T-helper 1 cell treated with Interleukin-12 subunit alpha and Interleukin-12 subunit beta and Interleukin-4 antibody, amounts not matched to agents 30 μg/mL and 1 μg/mL, for 36 hours (primary cell): ENCODE measurements at regions not wholly inside any gene's neighbourhood (a gene's known extent, or its start where the extent isn't known, plus 50 kb on each side); places are given as distances from the start of the nearest gene placed in this dataset.
"Not testable (repeated sequence)": the region's sequence is repeated elsewhere in the genome, so short reads cannot be mapped to it uniquely, and the experiment has no call there.

ENCODE experiments used
- H3K27ac Mint-ChIP-seq: one replicate; pipeline ENCODE4 v1.8.0; 2021; ENCODE audit warnings: mild to moderate bottlenecking, mixed read lengths
- H3K27me3 Mint-ChIP-seq: one replicate; pipeline ENCODE4 v1.8.0; 2021; ENCODE audit warnings: low read depth, mixed read lengths
- H3K36me3 Mint-ChIP-seq: one replicate; pipeline ENCODE4 v1.8.0; 2021; ENCODE audit warnings: low read depth, mixed read lengths
- H3K4me1 Mint-ChIP-seq: one replicate; pipeline ENCODE4 v1.8.0; 2021; ENCODE audit warnings: low read depth, mixed read lengths
- H3K4me3 Mint-ChIP-seq: one replicate; pipeline ENCODE4 v1.8.0; 2021; ENCODE audit warnings: mild to moderate bottlenecking, moderate library complexity, mixed read lengths
- H3K9me3 Mint-ChIP-seq: one replicate; pipeline ENCODE4 v1.8.0; 2021; ENCODE audit warnings: mixed read lengths

DNA sequence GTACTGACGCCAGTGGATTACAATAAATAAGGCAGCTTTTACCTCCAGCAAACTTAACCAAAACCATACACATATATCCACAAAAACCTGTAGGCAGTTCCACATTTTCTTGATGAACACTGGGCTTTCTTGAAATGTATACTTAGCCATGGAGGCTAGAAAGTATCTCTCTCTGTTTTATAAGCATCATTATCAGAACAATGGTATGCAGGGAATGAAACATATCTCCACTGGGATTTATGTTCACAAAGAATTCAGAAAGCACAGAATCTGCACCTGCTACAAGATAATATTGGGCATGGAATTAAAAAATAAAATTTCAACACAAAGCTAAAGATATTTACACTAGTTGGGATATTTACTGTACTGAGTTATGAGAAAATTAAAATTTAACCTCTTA lies 126.1 kb upstream of the RASA1 start:
- Mint-ChIP-seq H3K4me3 (no peak overlapping the region), H3K27ac (no peak overlapping the region), H3K4me1 (peaks cover 3% of the 10 kb centered on the region), H3K27me3 (peaks cover 10% of the 10 kb centered on the region), H3K9me3 (peaks cover 3% of the 10 kb centered on the region), H3K36me3 (peaks cover 2% of the 10 kb centered on the region)

DNA sequence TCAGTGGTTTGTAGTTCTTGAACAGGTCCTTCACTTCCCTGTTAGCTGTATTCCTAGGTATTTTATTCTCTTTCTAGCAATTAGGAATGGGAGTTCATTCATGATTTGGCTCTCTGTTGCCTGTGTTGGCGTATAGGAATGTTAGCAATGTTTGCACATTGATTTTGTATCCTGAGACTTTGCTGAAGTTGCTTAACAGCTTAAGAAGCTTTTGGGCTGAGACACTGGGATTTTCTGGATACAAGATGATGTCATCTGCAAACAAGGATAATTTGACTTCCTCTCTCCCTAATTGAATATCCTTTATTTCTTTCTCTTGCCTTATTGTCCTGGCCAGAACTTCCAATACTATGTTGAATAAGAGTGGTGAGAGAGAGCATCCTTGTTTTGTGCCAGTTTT lies 121.8 kb upstream of the RASA1 start:
- H3K4me1 Mint-ChIP-seq, H3K27ac Mint-ChIP-seq, H3K27me3 Mint-ChIP-seq, H3K36me3 Mint-ChIP-seq, H3K9me3 Mint-ChIP-seq, H3K4me3 Mint-ChIP-seq: not testable (repeated sequence)

DNA sequence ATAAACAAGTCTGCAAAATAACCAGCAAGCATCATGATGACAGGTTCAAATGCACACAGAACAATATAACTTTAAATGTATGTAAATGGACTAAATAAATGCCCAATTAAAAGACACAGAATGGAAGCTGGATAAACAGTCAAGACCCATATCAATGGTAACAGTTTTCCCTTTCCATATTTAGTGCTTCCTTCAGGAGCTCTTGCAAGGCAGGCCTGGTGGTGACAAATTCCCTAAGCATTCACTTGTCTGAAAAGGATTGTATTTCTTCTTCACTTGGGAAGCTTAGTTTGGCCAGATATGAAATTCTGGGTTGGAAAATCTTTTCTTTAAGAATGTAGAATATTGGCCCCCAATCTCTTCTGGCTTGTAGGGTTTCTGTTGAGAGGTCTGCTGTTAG lies 120.2 kb upstream of the RASA1 start:
- Mint-ChIP-seq H3K36me3 (no peaks in the 10 kb centered on the region), H3K27me3 (peaks cover 3% of the 10 kb centered on the region), H3K4me1 (peaks cover 8% of the 10 kb centered on the region), H3K4me3 (no peak overlapping the region), H3K27ac (no peak overlapping the region), H3K9me3 (peaks cover 3% of the 10 kb centered on the region)

DNA sequence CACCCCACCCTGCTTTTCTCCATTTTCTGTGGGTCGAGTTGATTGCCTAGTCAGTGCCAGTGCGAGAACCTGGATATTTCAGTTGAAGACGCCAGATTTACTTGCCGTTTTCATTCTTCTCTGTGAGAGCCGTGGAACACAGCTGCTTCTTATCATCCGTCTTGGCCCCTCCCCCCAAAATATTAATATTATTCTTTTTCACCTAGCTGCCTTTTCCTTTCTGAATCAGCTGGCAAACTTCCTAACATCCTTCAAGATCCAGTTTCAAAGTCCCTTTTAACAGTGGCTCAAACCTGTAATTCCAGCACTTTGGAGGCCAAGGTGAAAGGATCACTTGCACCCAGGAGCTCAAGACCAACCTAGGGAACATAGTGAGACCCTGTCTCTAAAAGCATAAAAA lies 117.1 kb upstream of the RASA1 start:
- Mint-ChIP-seq H3K9me3 (no peaks in the 10 kb centered on the region), H3K36me3 (no peaks in the 10 kb centered on the region), H3K4me3 (no peak overlapping the region), H3K27me3 (no peaks in the 10 kb centered on the region), H3K4me1 (peaks cover 16% of the 10 kb centered on the region), H3K27ac (no peak overlapping the region)

DNA sequence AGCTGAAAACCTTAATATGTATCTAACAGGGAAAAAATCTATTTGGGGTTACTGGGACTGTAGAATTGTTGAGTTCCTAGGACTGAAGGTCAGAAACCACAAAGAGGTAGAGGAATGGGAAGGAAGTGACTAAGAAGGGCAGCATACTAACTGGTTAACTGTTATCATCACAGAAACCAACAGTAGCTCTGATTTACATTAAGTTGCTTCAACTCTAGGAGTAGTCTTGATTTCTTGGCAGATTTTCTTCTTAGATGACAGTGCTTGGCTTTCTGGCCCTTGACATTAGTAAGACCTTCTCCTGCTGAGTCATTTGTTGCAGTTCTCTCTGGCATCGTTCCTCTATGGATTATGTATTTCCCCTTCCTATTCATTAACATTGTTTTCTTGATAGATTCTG lies 116.1 kb upstream of the RASA1 start:
- Mint-ChIP-seq H3K4me1 (peaks cover 16% of the 10 kb centered on the region), H3K27ac (no peak overlapping the region), H3K4me3 (no peak overlapping the region), H3K36me3 (no peaks in the 10 kb centered on the region), H3K9me3 (no peaks in the 10 kb centered on the region), H3K27me3 (no peaks in the 10 kb centered on the region)

DNA sequence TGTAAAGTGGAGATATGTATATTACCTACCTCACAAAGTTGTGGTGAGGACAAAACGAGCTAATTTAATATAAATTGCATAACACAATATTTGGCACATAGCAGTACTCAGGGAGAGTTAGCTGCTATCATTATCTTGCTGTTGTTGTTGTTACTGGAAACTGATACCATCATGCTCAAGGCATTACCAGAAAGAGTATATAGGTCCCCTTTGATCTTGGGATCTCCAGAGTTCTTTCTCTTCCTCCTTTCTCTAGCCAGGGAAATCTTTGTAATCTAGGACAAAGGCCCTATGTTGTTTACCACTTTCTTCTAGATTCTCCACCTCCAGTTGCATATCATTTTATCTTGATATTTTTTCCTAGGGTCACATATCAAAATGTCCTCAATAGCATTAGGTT lies 114.8 kb upstream of the RASA1 start:
- H3K9me3 Mint-ChIP-seq: no peaks in the 10 kb centered on the region
- H3K27me3 Mint-ChIP-seq: no peaks in the 10 kb centered on the region
- no peak overlapping the region for H3K4me3 Mint-ChIP-seq
- H3K36me3 Mint-ChIP-seq: no peaks in the 10 kb centered on the region
- H3K27ac Mint-ChIP-seq: no peak overlapping the region
- peaks cover 16% of the 10 kb centered on the region for H3K4me1 Mint-ChIP-seq

DNA sequence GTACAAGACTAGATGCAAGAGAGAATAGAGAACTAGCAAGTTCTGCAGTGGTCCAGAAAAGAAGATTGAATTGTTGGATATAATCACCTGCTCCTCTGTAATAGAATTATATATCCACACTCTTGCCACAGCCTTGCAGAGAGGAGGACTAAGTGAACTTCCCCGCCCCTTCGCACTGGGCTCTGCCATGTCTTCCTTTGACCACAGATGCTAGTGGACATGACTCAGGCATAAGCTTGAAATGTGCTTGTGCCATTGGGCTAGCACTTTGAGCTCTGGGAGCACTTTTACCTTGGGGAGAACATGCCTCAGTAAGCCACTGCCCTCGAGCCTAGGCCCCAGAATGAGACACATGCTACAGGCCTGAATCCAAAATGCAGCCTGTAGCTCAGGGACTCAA lies 113.5 kb upstream of the RASA1 start:
- H3K36me3 Mint-ChIP-seq: no peaks in the 10 kb centered on the region
- H3K4me1 Mint-ChIP-seq: peaks cover 16% of the 10 kb centered on the region
- H3K27ac Mint-ChIP-seq: no peak overlapping the region
- no peaks in the 10 kb centered on the region for H3K9me3 Mint-ChIP-seq
- H3K4me3 Mint-ChIP-seq: no peak overlapping the region
- no peaks in the 10 kb centered on the region for H3K27me3 Mint-ChIP-seq

DNA sequence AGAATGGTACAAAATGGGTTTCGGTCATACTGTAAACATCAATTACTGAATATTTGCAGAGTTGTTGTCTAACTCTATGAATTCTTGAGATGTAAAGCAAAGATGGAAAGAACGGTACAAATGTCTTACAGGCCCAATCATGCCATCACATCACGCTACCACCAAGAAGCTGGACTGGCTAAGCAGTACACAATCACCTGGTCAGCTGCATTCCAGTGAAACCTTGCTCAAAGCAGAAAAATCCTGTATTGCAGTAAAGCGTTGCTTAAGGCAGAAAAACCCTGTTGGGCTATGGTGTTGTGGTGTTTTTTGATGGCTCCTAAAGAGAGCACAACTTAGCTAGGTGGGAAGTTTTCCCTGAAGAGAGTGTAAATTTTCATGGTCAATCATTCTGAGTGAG lies 112.6 kb upstream of the RASA1 start:
- H3K9me3 Mint-ChIP-seq: no peaks in the 10 kb centered on the region
- peaks cover 16% of the 10 kb centered on the region for H3K4me1 Mint-ChIP-seq
- no peaks in the 10 kb centered on the region for H3K27me3 Mint-ChIP-seq
- no peak overlapping the region for H3K4me3 Mint-ChIP-seq
- H3K36me3 Mint-ChIP-seq: no peaks in the 10 kb centered on the region
- H3K27ac Mint-ChIP-seq: no peak overlapping the region

DNA sequence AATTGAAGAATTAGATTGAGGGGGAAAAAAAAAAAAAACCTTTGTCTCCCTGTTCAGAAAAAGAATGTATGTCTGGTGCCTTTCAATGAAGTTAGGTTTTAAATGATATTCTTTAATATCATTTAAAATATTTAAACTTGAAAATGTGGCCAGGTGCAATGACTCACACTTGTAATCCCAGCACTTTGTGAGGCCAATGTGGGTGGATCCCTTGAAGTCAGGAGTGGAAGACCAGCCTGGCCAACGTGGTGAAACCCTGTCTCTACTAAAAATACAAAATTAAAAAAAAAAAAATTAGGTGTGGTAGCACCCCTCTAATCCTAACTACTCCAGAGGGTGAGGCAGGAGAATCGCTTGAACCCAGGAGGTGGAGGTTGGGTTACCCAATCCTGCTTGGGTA lies 111.1 kb upstream of the RASA1 start:
- no peaks in the 10 kb centered on the region for H3K9me3 Mint-ChIP-seq
- H3K36me3 Mint-ChIP-seq: no peaks in the 10 kb centered on the region

DNA sequence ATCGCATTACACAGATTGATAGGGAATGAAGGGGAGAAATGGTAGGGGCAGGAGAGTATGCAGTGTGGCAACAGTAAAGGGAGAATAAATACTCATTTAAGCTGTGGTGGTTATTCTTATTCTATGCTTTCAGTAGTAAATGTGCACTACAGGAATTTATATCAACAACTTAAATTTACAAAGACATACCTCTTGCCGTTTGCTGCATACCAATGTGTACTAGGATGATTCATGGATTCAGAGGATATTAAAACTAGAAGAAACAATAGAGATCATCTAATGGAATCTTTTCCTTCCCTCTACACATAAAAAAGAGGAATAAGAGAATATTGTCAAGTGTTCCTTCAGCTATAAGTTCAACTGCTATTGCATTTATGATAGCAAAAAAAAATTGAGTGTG lies 103.3 kb upstream of the RASA1 start:
- no peaks in the 10 kb centered on the region for H3K36me3 Mint-ChIP-seq
- H3K27me3 Mint-ChIP-seq: peaks cover 8% of the 10 kb centered on the region
- H3K4me3 Mint-ChIP-seq: no peak overlapping the region
- no peaks in the 10 kb centered on the region for H3K9me3 Mint-ChIP-seq
- H3K27ac Mint-ChIP-seq: no peak overlapping the region
- no peaks in the 10 kb centered on the region for H3K4me1 Mint-ChIP-seq

More for the DNA sequence above, 111.1 kb upstream of the RASA1 start:
- no peaks in the 10 kb centered on the region for H3K27me3 Mint-ChIP-seq
- peaks cover 11% of the 10 kb centered on the region for H3K4me1 Mint-ChIP-seq
- H3K4me3 Mint-ChIP-seq: no peak overlapping the region
- H3K27ac Mint-ChIP-seq: no peak overlapping the region

DNA sequence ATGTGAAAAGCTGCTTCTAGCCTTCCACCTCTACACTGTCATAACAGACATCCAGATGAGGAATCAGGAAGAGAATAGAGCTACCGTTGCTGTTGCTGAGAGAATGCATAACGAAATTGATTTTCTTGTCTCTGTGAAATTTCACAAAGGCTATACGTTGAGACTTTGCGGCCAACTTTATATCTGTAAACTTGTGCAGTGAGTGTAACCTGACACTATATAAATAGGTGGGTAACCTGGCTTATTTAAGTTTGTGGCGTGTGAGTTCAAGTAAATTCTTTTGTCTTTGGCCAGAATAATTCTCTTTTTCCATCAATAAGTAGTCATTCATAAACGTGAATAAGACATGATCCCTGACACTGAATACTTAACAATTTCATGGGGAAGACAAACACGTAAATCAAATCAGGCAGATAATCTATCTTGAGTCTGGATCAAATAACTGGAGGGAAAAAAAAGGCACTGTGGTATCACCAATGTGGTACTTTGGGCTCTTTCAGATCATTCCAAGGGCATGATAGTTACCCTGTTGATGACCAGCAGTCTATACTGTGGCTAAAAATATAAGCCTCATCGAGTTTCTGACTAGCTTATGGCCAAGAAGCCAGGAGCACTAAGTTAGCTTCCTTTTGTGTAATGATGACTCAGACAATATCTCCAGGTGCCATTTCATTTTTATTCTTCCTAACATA lies 98.2 kb upstream of the RASA1 start:
- Mint-ChIP-seq H3K27ac (no peak overlapping the region), H3K27me3 (peaks cover 4% of the 10 kb centered on the region)

DNA sequence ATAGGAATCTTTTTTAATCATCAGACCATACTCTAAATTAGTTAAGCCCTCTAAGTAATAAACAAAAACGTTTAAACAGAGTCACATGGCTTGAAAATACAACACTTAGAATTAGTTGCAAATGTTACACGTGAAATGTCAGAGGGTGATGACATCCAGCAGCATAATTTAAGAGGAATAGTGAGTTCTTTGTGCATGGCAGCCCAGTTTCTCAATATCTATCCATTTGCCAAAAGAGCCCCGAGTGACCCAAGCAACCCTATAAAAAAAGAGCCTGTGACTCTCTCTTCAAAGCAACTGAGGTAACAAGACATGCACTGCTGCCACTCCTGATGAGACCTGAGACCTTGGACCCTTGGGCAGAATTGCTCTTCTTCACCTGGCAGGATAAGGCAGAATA lies 96.9 kb upstream of the RASA1 start:
- Mint-ChIP-seq H3K4me1 (no peaks in the 10 kb centered on the region), H3K27ac (no peak overlapping the region), H3K9me3 (no peaks in the 10 kb centered on the region), H3K4me3 (no peak overlapping the region), H3K36me3 (no peaks in the 10 kb centered on the region), H3K27me3 (peaks cover 4% of the 10 kb centered on the region)

More for the DNA sequence above, 98.2 kb upstream of the RASA1 start:
- no peaks in the 10 kb centered on the region for H3K9me3 Mint-ChIP-seq
- H3K4me1 Mint-ChIP-seq: no peaks in the 10 kb centered on the region
- no peak overlapping the region for H3K4me3 Mint-ChIP-seq
- no peaks in the 10 kb centered on the region for H3K36me3 Mint-ChIP-seq

DNA sequence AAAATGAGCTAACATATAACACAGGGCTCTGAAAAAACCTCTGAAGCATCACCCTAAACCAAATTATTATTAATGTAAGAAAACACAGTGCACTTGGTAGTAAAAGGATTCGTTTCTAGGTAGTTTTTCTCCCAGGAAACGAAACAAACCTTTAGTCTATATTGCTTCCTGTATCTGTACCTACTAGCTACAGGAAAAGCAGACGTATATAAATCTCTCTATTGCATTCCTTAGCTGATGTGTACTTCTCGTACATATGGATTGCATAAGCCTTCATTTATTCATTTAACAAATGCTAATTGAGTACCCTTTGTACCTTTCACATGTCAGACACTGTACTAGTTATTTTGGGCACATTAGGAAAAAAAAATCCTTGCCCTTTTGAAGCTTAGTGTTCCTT lies 85.0 kb upstream of the RASA1 start:
- Mint-ChIP-seq H3K4me3 (no peak overlapping the region), H3K27ac (no peak overlapping the region), H3K36me3 (no peaks in the 10 kb centered on the region), H3K27me3 (peaks cover 4% of the 10 kb centered on the region), H3K4me1 (peaks cover 14% of the 10 kb centered on the region), H3K9me3 (no peaks in the 10 kb centered on the region)

DNA sequence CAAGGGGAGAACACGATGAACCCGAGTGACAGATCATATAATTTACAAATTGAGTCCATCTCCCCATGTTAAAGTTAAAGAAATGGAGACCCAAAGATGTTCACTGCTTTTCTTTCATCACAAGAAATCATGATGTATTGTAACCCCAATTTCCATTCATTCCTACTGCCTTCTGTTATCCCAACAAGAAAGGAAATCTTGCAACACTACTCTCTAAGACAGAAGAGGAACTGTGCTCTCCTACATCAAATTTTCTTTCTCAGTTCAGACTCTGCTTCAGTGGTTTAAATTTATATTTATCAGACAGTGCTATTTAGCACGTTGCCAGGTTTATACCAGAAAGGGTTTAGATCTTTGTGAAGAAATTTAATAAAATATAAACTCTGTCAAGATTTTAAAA lies 83.8 kb upstream of the RASA1 start:
- H3K9me3 Mint-ChIP-seq: no peaks in the 10 kb centered on the region
- peaks cover 14% of the 10 kb centered on the region for H3K4me1 Mint-ChIP-seq
- H3K36me3 Mint-ChIP-seq: no peaks in the 10 kb centered on the region
- H3K4me3 Mint-ChIP-seq: no peak overlapping the region
- peaks cover 4% of the 10 kb centered on the region for H3K27me3 Mint-ChIP-seq
- no peak overlapping the region for H3K27ac Mint-ChIP-seq

DNA sequence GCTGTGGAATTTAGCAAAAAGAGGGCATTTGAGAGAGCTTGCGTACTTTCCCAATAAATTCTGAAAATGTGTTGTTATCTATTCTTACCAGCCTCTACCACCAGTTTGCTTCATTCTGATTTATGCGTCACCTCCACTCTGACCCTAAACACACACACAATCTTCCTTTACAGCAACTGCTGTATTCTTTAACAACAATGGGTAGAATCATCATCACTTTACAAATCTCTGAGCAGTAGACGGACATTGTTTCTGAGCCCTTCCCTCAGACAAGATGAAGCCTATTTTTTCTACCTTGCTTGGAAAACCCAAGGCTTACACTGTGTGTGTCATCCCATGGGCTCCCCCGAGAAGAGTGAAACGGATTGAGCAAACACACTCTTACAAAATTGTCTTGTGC lies 83.1 kb upstream of the RASA1 start:
- Mint-ChIP-seq H3K27ac (no peak overlapping the region), H3K4me3 (no peak overlapping the region), H3K36me3 (no peaks in the 10 kb centered on the region), H3K27me3 (peaks cover 4% of the 10 kb centered on the region), H3K9me3 (no peaks in the 10 kb centered on the region), H3K4me1 (peaks cover 14% of the 10 kb centered on the region)

DNA sequence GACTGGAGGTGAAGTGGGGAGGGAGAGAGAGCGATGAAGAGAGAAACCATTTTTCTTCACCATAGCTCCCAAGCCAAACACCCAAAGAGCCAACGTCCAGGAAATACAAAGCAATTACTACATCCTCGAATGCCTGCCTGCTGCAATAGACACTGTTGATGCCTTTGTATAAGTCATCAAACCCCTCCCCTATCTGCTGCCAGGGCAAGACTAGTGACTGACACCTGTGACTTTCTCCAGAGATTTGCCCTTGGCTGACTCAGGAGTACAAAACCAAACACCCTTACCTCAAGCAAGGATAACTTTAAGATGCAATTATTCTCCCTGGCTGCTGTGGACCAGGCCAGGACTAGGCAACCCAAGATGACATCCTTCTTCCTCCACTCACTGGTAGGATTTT lies 81.8 kb upstream of the RASA1 start:
- Mint-ChIP-seq H3K27me3 (peaks cover 4% of the 10 kb centered on the region), H3K4me3 (no peak overlapping the region), H3K9me3 (no peaks in the 10 kb centered on the region), H3K36me3 (no peaks in the 10 kb centered on the region), H3K4me1 (peaks cover 16% of the 10 kb centered on the region), H3K27ac (no peak overlapping the region)
